Caco-2 (cell line): ENCODE measurements at regions not wholly inside any gene's neighbourhood (a gene's known extent, or its start where the extent isn't known, plus 50 kb on each side); places are given as distances from the start of the nearest gene placed in this dataset.
A peak's percentile ranks its signal among the peaks of the same experiment; 100 is the strongest.

ENCODE experiments used
- BruUV-seq: library from RNA; stranded (reverse); fragments of 400-500 nt; replicated peaks from 2 replicates; lab custom pipeline; 2021; lab: Mats Ljungman, UMichigan
- CTCF ChIA-PET: fragments of 300-600 bp; sonication (Branson Sonifier 250); formaldehyde crosslinking; loops from one replicate; lab custom pipeline; 2022; ENCODE audit warnings: antibody characterized with exemption; lab: Charles Lee
- POLR2A ChIA-PET: fragments of 300-600 bp; sonication (Branson Sonifier 250); formaldehyde crosslinking; loops from one replicate; lab custom pipeline; 2022; ENCODE audit warnings: antibody characterized with exemption; lab: Charles Lee
- DNase-seq, 2 experiments: peaks; one replicate each; pipeline versions ENCODE4 v3.0.0 to v3.0.0-alpha.2; 2020 to 2022
- H3K27me3 ChIP-seq: replicated peaks from 2 replicates; pipeline ENCODE4 v1.6.0; 2011; ENCODE audit warnings: low read length; ENCODE audit not compliant: control insufficient read depth, insufficient read depth
- H3K36me3 ChIP-seq: 2 replicates; pipeline ENCODE4 v1.5.1; 2011; ENCODE audit warnings: low read length; ENCODE audit not compliant: control insufficient read depth, insufficient read depth
- H3K4me1 ChIP-seq: fragments of 250-450 bp; sonication (Bioruptor Pico); 2 replicates; pipeline ENCODE4 v1.5.1; 2020; ENCODE audit warnings: mild to moderate bottlenecking
- H3K4me3 ChIP-seq: 2 replicates; pipeline ENCODE4 v1.5.1; 2011; ENCODE audit warnings: low read depth, mild to moderate bottlenecking, control low read depth, low read length
- H3K9me3 ChIP-seq: fragments of 250-450 bp; sonication (Bioruptor Pico); 2 replicates; pipeline ENCODE4 v1.5.1; 2020; ENCODE audit warnings: mild to moderate bottlenecking, moderate library complexity
- H3K27ac Mint-ChIP-seq: one replicate; pipeline ENCODE4 v1.8.0; 2022; ENCODE audit warnings: mixed read lengths; ENCODE audit not compliant: unreplicated experiment
- H3K27me3 Mint-ChIP-seq: one replicate; pipeline ENCODE4 v1.8.0; 2022; ENCODE audit warnings: mixed read lengths; ENCODE audit not compliant: insufficient read depth, unreplicated experiment
- H3K36me3 Mint-ChIP-seq: one replicate; pipeline ENCODE4 v1.8.0; 2022; ENCODE audit warnings: mild to moderate bottlenecking, mixed read lengths; ENCODE audit not compliant: insufficient read depth, unreplicated experiment
- H3K4me1 Mint-ChIP-seq: one replicate; pipeline ENCODE4 v1.8.0; 2022; ENCODE audit warnings: low read depth, mixed read lengths; ENCODE audit not compliant: unreplicated experiment
- H3K4me3 Mint-ChIP-seq: one replicate; pipeline ENCODE4 v1.8.0; 2022; ENCODE audit warnings: mild to moderate bottlenecking, moderate library complexity, mixed read lengths; ENCODE audit not compliant: unreplicated experiment
- H3K9me3 Mint-ChIP-seq: one replicate; pipeline ENCODE4 v1.8.0; 2022; ENCODE audit warnings: mixed read lengths; ENCODE audit not compliant: unreplicated experiment
- CTCF ChIP-seq, 2 experiments: fragments of 200-600 bp in 1 of 2; IDR thresholded peaks; 1 replicate in 1 of 2; 2 replicates in 1 of 2; pipeline versions ENCODE4 v1.5.1 to v1.8.0; 2011 to 2022; ENCODE audit warnings: antibody characterized with exemption in 1 of 2, control low read depth in 1 of 2, inconsistent platforms in 1 of 2, low read depth in 1 of 2, low read length in 1 of 2, mild to moderate bottlenecking in 1 of 2, moderate library complexity in 1 of 2; ENCODE audit not compliant: insufficient read depth in 1 of 2, severe bottlenecking in 1 of 2, unreplicated experiment in 1 of 2
- intact Hi-C: fragments of 100-400 bp; cut with micrococcal nuclease; formaldehyde crosslinking; loops from one replicate; pipeline ENCODE4 v1.10.0; 2022; ENCODE audit not compliant: unreplicated experiment

DNA sequence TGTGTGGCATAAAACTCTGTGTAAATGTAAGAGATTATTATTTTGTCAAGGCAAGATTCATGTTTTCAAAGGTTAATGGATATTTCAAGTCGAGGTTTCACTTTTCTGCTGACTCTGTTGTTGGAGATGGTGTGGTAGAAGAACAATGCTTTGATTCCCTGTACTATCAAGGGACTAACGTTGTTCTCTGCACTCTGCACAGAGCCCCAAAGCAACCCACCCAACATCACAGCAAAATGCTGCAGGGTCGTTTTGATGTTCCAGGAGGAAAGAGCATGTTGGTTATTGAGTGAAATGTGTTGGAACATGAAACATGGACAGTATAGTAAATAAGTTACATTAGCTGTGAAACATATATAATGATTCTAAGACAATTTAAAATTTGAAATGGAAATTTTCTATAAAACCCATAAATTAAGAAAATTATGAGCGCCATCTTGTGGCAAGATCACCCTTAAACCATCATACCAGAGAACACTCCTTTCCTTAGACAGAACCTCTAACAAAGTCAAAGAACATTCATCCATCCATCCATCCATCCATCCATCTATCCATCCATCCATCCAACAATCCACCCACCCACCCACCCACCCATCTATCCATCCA, 164.4 kb upstream of the ZBED5 start:
- peak; percentile 29 to 67 for TF ChIP-seq CTCF (IDR thresholded peaks at IDR 0.05; ENCODE audit: insufficient read depth in 1 of 2, low read depth in 1 of 2, low read length in 1 of 2, severe bottlenecking in 1 of 2, unreplicated experiment in 1 of 2)
- Mint-ChIP-seq H3K4me1 (peaks cover 6% of the 10 kb centered on the region), H3K9me3 (no peaks in the 10 kb centered on the region), H3K36me3 (no peaks in the 10 kb centered on the region), H3K27ac (no peak overlapping the region), H3K4me3 (no peak overlapping the region), H3K27me3 (no peaks in the 10 kb centered on the region)
- Histone ChIP-seq H3K4me3 (no peak overlapping the region), H3K4me1 (no peaks in the 10 kb centered on the region), H3K9me3 (no peaks in the 10 kb centered on the region), H3K27me3 (no peaks in the 10 kb centered on the region), H3K36me3 (no peaks in the 10 kb centered on the region)
- ChIA-PET POLR2A (no interaction called here), CTCF (interaction anchor here (0.8 to 8.5 kb wide), 5 partner anchors 88 to 252 kb away, joined by 3 to 133 read pairs (median 5); no protein-coding TSS in a partner anchor)
- DNase-seq, result peak in 1 of 2 experiments; percentile 29
- intact Hi-C loops, result loop anchor here (1.0 to 2.0 kb wide), 2 partner anchors 89 to 229 kb away; no protein-coding TSS in a partner anchor
- BruUV-seq, result no TSS peak

DNA sequence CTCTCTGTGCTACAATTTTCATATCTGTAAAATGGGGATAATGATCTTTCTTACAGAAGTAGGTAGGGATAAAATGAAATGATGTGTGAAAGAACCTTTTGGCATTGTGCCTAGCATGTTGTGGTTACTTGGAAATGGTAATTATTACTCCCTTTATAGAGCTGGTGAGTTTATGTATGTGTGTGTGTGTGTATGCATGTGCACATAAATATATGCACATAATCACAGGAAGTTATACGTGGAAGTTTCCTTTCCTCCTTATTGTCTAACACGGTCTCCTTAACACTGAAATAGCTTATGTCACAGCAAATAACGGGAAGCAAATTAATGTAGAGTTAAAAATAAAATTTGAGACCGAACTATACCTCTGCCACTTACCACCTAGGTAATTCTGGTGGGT, 163.7 kb upstream of the ZBED5 start:
- H3K27ac Mint-ChIP-seq, result no peak overlapping the region
- H3K4me3 ChIP-seq, result no peak overlapping the region
- no peaks in the 10 kb centered on the region for H3K36me3 ChIP-seq
- TF ChIP-seq CTCF (IDR thresholded peaks at IDR 0.05; ENCODE audit: insufficient read depth in 1 of 2, low read depth in 1 of 2, low read length in 1 of 2, severe bottlenecking in 1 of 2, unreplicated experiment in 1 of 2), result no peak
- no peaks in the 10 kb centered on the region for H3K27me3 ChIP-seq
- H3K4me1 ChIP-seq, result peaks cover 5% of the 10 kb centered on the region
- intact Hi-C loops, result no loop called here
- ChIA-PET CTCF (interaction anchor here (1.2 to 8.5 kb wide), 7 partner anchors 84 to 251 kb away, joined by 3 to 133 read pairs (median 6); no protein-coding TSS in a partner anchor), POLR2A (no interaction called here)
- no peaks in the 10 kb centered on the region for H3K9me3 Mint-ChIP-seq
- no peak for DNase-seq
- BruUV-seq, result no TSS peak
- no peaks in the 10 kb centered on the region for H3K36me3 Mint-ChIP-seq
- no peaks in the 10 kb centered on the region for H3K27me3 Mint-ChIP-seq
- H3K4me1 Mint-ChIP-seq, result peaks cover 9% of the 10 kb centered on the region
- no peak overlapping the region for H3K4me3 Mint-ChIP-seq
- H3K9me3 ChIP-seq, result no peaks in the 10 kb centered on the region

DNA sequence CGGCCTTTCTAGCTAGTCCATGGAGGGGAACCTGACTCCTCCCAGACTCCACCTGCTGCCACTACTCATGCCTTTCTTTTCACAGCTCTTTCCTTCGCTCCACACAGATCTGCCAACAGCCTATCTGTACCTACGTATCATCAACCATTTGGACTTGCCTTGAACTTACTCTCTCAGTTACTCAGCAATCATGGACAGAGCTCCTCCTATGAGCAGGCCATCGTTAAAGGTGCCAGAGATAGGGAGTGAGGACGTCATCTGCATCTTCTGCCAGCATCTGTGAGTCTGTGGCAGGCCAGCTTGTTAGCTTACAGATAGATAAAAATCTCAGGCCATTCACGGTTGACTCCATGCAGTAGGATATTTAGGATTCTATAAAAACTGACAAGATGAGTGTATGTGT, 162.9 kb upstream of the ZBED5 start:
- H3K36me3 ChIP-seq, result no peaks in the 10 kb centered on the region
- H3K27me3 Mint-ChIP-seq, result no peaks in the 10 kb centered on the region
- H3K9me3 Mint-ChIP-seq, result no peaks in the 10 kb centered on the region
- H3K4me1 ChIP-seq, result peaks cover 13% of the 10 kb centered on the region
- no peaks in the 10 kb centered on the region for H3K9me3 ChIP-seq
- no peaks in the 10 kb centered on the region for H3K27me3 ChIP-seq
- no peak for TF ChIP-seq CTCF (IDR thresholded peaks at IDR 0.05; ENCODE audit: insufficient read depth in 1 of 2, low read depth in 1 of 2, low read length in 1 of 2, severe bottlenecking in 1 of 2, unreplicated experiment in 1 of 2)
- intact Hi-C loops, result no loop called here
- POLR2A ChIA-PET, result interaction anchor here (0.9 kb wide), 1 partner anchor 87 kb away, joined by 5 read pairs; no protein-coding TSS in a partner anchor
- H3K4me3 Mint-ChIP-seq, result no peak overlapping the region
- H3K27ac Mint-ChIP-seq, result no peak overlapping the region
- H3K36me3 Mint-ChIP-seq, result no peaks in the 10 kb centered on the region
- BruUV-seq, result no TSS peak
- no peak overlapping the region for H3K4me3 ChIP-seq
- H3K4me1 Mint-ChIP-seq, result peaks cover 15% of the 10 kb centered on the region
- CTCF ChIA-PET, result interaction anchor here (0.6 to 8.5 kb wide), 7 partner anchors 58 to 250 kb away, joined by 3 to 133 read pairs (median 6); no protein-coding TSS in a partner anchor
- no peak for DNase-seq
